Thyroid gland (tissue), 4 donors: ENCODE measurements at regions not wholly inside any gene's neighbourhood (a gene's known extent, or its start where the extent isn't known, plus 50 kb on each side); places are given as distances from the start of the nearest gene placed in this dataset.

ENCODE experiments used
- POLR2A ChIP-seq, 2 donors: fragments of 450-650 bp; IDR thresholded peaks; one replicate each; pipeline ENCODE4 v1.6.1; 2017; ENCODE audit warnings: antibody characterized with exemption in 2 of 2, mild to moderate bottlenecking in 2 of 2, moderate library complexity in 1 of 2
- TF ChIP-seq, protein P1 (sequence below), 6 experiments: fragments of 200-600 bp in 3 of 6; fragments of 450-650 bp in 3 of 6; sonication (generic) in 3 of 6; IDR thresholded peaks; one replicate each; pipeline ENCODE4 v1.5.1; 2016 to 2019; ENCODE audit warnings: antibody characterized with exemption in 6 of 6, mild to moderate bottlenecking in 2 of 6, inconsistent platforms in 1 of 6, moderate library complexity in 1 of 6

GRCh38 chr2:239793836-239794235, 231.3 kb downstream of the NDUFA10 start:
- TF ChIP-seq, protein P1, sequence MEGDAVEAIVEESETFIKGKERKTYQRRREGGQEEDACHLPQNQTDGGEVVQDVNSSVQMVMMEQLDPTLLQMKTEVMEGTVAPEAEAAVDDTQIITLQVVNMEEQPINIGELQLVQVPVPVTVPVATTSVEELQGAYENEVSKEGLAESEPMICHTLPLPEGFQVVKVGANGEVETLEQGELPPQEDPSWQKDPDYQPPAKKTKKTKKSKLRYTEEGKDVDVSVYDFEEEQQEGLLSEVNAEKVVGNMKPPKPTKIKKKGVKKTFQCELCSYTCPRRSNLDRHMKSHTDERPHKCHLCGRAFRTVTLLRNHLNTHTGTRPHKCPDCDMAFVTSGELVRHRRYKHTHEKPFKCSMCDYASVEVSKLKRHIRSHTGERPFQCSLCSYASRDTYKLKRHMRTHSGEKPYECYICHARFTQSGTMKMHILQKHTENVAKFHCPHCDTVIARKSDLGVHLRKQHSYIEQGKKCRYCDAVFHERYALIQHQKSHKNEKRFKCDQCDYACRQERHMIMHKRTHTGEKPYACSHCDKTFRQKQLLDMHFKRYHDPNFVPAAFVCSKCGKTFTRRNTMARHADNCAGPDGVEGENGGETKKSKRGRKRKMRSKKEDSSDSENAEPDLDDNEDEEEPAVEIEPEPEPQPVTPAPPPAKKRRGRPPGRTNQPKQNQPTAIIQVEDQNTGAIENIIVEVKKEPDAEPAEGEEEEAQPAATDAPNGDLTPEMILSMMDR (IDR thresholded peaks at IDR 0.05), result no peak
- no peak for TF ChIP-seq POLR2A (IDR thresholded peaks at IDR 0.05)
